ENCODE measurements at regions not wholly inside any gene's neighbourhood (a gene's known extent, or its start where the extent isn't known, plus 50 kb on each side); places are given as distances from the start of the nearest gene placed in this dataset.
"Not testable (repeated sequence)": the region's sequence is repeated elsewhere in the genome, so short reads cannot be mapped to it uniquely, and the experiment has no call there.

GRCh38 chr1:149364188-149364981, 110.5 kb upstream of the NBPF19 start:
- DNase-seq = not testable (repeated sequence)

- DNase-seq = not testable (repeated sequence)
These were observed 108.4 kb upstream of the NBPF19 start for GRCh38 chr1:149366402-149366801.

GRCh38 chr1:149367472-149368044, 107.3 kb upstream of the NBPF19 start:
- DNase-seq = not testable (repeated sequence)

GRCh38 chr1:149368337-149368736, 106.5 kb upstream of the NBPF19 start:
- not testable (repeated sequence) for DNase-seq

GRCh38 chr1:149369081-149369480, 105.8 kb upstream of the NBPF19 start:
- not testable (repeated sequence) for DNase-seq

GRCh38 chr1:149371955-149372354, 102.9 kb upstream of the NBPF19 start:
- DNase-seq = not testable (repeated sequence)

- DNase-seq = not testable (repeated sequence)
These were observed 96.4 kb upstream of the NBPF19 start for GRCh38 chr1:149378462-149378861.

- DNase-seq = peak; percentile 51
These were observed 84.5 kb upstream of the NBPF19 start for GRCh38 chr1:149390173-149390926.

GRCh38 chr1:149390931-149391330, 83.9 kb upstream of the NBPF19 start:
- DNase-seq = not testable (repeated sequence)

GRCh38 chr1:149395802-149396201, 79.0 kb upstream of the NBPF19 start:
- DNase-seq = not testable (repeated sequence)

GRCh38 chr1:149398527-149398926, 76.3 kb upstream of the NBPF19 start:
- not testable (repeated sequence) for DNase-seq

GRCh38 chr1:149408404-149408803, 66.4 kb upstream of the NBPF19 start:
- DNase-seq = not testable (repeated sequence)

GRCh38 chr1:149415373-149415772, 59.5 kb upstream of the NBPF19 start:
- not testable (repeated sequence) for DNase-seq

GRCh38 chr1:149418782-149419181, 56.1 kb upstream of the NBPF19 start:
- not testable (repeated sequence) for DNase-seq

GRCh38 chr1:149423122-149423521, 51.7 kb upstream of the NBPF19 start:
- not testable (repeated sequence) for DNase-seq
